ENCODE measurements at regions not wholly inside any gene's neighbourhood (a gene's known extent, or its start where the extent isn't known, plus 50 kb on each side); places are given as distances from the start of the nearest gene placed in this dataset.
"Not testable (repeated sequence)": the region's sequence is repeated elsewhere in the genome, so short reads cannot be mapped to it uniquely, and the experiment has no call there.

DNA sequence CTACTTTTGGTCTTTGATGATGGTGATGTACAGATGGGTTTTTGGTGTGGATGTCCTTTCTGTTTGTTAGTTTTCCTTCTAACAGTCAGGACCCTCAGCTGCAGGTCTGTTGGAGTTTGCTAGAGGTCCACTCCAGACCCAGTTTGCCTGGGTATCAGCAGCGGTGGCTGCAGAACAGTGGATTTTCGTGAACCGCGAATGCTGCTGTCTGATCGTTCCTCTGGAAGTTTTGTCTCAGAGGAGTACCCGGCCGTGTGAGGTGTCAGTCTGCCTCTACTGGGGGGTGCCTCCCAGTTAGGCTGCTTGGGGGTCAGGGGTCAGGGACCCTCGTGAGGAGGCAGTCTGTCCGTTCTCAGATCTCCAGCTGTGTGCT lies 56.6 kb upstream of the TNFAIP8 start:
- TF ChIP-seq NFRKB (IDR thresholded peaks at IDR 0.05); FOXK2 (IDR thresholded peaks at IDR 0.05); FOXM1 (IDR thresholded peaks at IDR 0.05; ENCODE audit: borderline replicate concordance); ARNT (IDR thresholded peaks at IDR 0.05); ZNF384 (IDR thresholded peaks at IDR 0.05); FOXA1 (IDR thresholded peaks at IDR 0.05); ELF4 (IDR thresholded peaks at IDR 0.05); SUZ12 (IDR thresholded peaks at IDR 0.05); SP1 (IDR thresholded peaks at IDR 0.05); BHLHE40 (IDR thresholded peaks at IDR 0.05; ENCODE audit: borderline replicate concordance): not testable (repeated sequence)
- TF ChIP-seq, protein P1, sequence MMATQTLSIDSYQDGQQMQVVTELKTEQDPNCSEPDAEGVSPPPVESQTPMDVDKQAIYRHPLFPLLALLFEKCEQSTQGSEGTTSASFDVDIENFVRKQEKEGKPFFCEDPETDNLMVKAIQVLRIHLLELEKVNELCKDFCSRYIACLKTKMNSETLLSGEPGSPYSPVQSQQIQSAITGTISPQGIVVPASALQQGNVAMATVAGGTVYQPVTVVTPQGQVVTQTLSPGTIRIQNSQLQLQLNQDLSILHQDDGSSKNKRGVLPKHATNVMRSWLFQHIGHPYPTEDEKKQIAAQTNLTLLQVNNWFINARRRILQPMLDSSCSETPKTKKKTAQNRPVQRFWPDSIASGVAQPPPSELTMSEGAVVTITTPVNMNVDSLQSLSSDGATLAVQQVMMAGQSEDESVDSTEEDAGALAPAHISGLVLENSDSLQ (IDR thresholded peaks at IDR 0.05): not testable (repeated sequence)

Data from HEK293T (cell line).